Dermis microvascular lymphatic vessel endothelial cell (primary cell): ENCODE measurements at regions not wholly inside any gene's neighbourhood (a gene's known extent, or its start where the extent isn't known, plus 50 kb on each side); places are given as distances from the start of the nearest gene placed in this dataset.
"Not testable (repeated sequence)": the region's sequence is repeated elsewhere in the genome, so short reads cannot be mapped to it uniquely, and the experiment has no call there.

Experiments used
- DNase-seq, 2 donors: peaks; one replicate each; pipeline versions ENCODE4 v3.0.0 to v3.0.0-alpha.2; 2010; ENCODE audit warnings: low read depth in 2 of 2

- DNase-seq = not testable (repeated sequence)
These were observed 102.5 kb downstream of the CDRT15L2 start for GRCh38 chr17:20681746-20682722.

- DNase-seq = not testable (repeated sequence)
These were observed 104.2 kb downstream of the CDRT15L2 start for GRCh38 chr17:20683651-20684229.

- not testable (repeated sequence) for DNase-seq
These were observed 105.5 kb downstream of the CDRT15L2 start for GRCh38 chr17:20684975-20685374.

- not testable (repeated sequence) for DNase-seq
These were observed 108.1 kb downstream of the CDRT15L2 start for GRCh38 chr17:20687584-20687983.

- DNase-seq = not testable (repeated sequence)
These were observed 109.7 kb downstream of the CDRT15L2 start for GRCh38 chr17:20689170-20689749.

GRCh38 chr17:20692706-20693105 is 113.2 kb downstream of the CDRT15L2 start:
- not testable (repeated sequence) for DNase-seq

GRCh38 chr17:20695871-20696270 is 116.3 kb downstream of the CDRT15L2 start:
- DNase-seq = not testable (repeated sequence)

GRCh38 chr17:20698463-20699206 is 119.1 kb downstream of the CDRT15L2 start:
- not testable (repeated sequence) for DNase-seq

- not testable (repeated sequence) for DNase-seq
These were observed 121.0 kb downstream of the CDRT15L2 start for GRCh38 chr17:20700528-20700927.

- not testable (repeated sequence) for DNase-seq
These were observed 121.8 kb downstream of the CDRT15L2 start for GRCh38 chr17:20701366-20701765.

GRCh38 chr17:20702692-20703091 is 123.2 kb downstream of the CDRT15L2 start:
- no peak for DNase-seq

GRCh38 chr17:20703781-20704180 is 124.3 kb downstream of the CDRT15L2 start:
- DNase-seq = no peak

- not testable (repeated sequence) for DNase-seq
These were observed 125.7 kb downstream of the CDRT15L2 start for GRCh38 chr17:20705186-20705585.

- DNase-seq = no peak
These were observed 127.3 kb downstream of the CDRT15L2 start for GRCh38 chr17:20706751-20707373.

- DNase-seq = not testable (repeated sequence)
These were observed 129.3 kb downstream of the CDRT15L2 start for GRCh38 chr17:20708821-20709220.

- not testable (repeated sequence) for DNase-seq
These were observed 137.0 kb downstream of the CDRT15L2 start for GRCh38 chr17:20716481-20716880.

- DNase-seq = no peak
These were observed 141.6 kb downstream of the CDRT15L2 start for GRCh38 chr17:20721171-20721570.

- DNase-seq = not testable (repeated sequence)
These were observed 144.9 kb downstream of the CDRT15L2 start for GRCh38 chr17:20724391-20724790.

- DNase-seq = not testable (repeated sequence)
These were observed 147.7 kb downstream of the CDRT15L2 start for GRCh38 chr17:20727201-20727600.

- DNase-seq = no peak
These were observed 148.7 kb downstream of the CDRT15L2 start for GRCh38 chr17:20728181-20728580.

- not testable (repeated sequence) for DNase-seq
These were observed 151.6 kb downstream of the CDRT15L2 start for GRCh38 chr17:20731131-20731530.
